ENCODE measurements at regions not wholly inside any gene's neighbourhood (a gene's known extent, or its start where the extent isn't known, plus 50 kb on each side); places are given as distances from the start of the nearest gene placed in this dataset.

- no peak overlapping the region for H3K4me3 ChIP-seq (ENCODE audit: low read length)
- H3K9ac ChIP-seq (ENCODE audit: low read length), result no peak overlapping the region
- DNase-seq, result peak; percentile 19
- H2BK15ac ChIP-seq (replicated peaks; ENCODE audit: low read depth), result no peak overlapping the region
- no peak overlapping the region for H3K18ac ChIP-seq (ENCODE audit: low read length)
- no peak overlapping the region for H2AK5ac ChIP-seq (ENCODE audit: low read length)
- no peaks in the 10 kb centered on the region for H3K27me3 ChIP-seq (ENCODE audit: insufficient read depth, low read length, poor library complexity)
- H3K23ac ChIP-seq (ENCODE audit: low read length), result no peak overlapping the region
- H3K79me2 ChIP-seq (ENCODE audit: control insufficient read depth, insufficient read depth, low read length), result no peaks in the 10 kb centered on the region
- no peak overlapping the region for H3K4ac ChIP-seq (ENCODE audit: low read depth, low read length)
- H3K27ac ChIP-seq (ENCODE audit: low read depth, low read length), result no peak overlapping the region
- H3K4me1 ChIP-seq (ENCODE audit: control insufficient read depth, low read depth, low read length), result no peaks in the 10 kb centered on the region
- no peak overlapping the region for H3K56ac ChIP-seq (ENCODE audit: low read length)
- WGBS (ENCODE audit: extremely low coverage, insufficient coverage, low lambda C conversion rate), result no CpG with 5 or more reads among the region's 5 CpGs
- H4K5ac ChIP-seq (ENCODE audit: low read length), result no peak overlapping the region
- H3K4me2 ChIP-seq (ENCODE audit: low read length), result no peak overlapping the region
- H2BK120ac ChIP-seq (ENCODE audit: low read depth, low read length), result no peak overlapping the region
- no peak overlapping the region for H4K8ac ChIP-seq (ENCODE audit: low read depth, low read length)
- H2BK5ac ChIP-seq (ENCODE audit: low read length), result no peak overlapping the region
- no peaks in the 10 kb centered on the region for H3K36me3 ChIP-seq (ENCODE audit: control insufficient read depth, insufficient read depth, low read length)
- no peaks in the 10 kb centered on the region for H3K79me1 ChIP-seq (ENCODE audit: low read length)
These were observed 82.2 kb upstream of the GRK3 start for GRCh38 chr22:25482091-25482760.

GRCh38 chr22:25482868-25483639 is 81.4 kb upstream of the GRK3 start:
- no peaks in the 10 kb centered on the region for H3K79me1 ChIP-seq (ENCODE audit: low read length)
- no peaks in the 10 kb centered on the region for H3K27me3 ChIP-seq (ENCODE audit: insufficient read depth, low read length, poor library complexity)
- no peak overlapping the region for H2BK15ac ChIP-seq (replicated peaks; ENCODE audit: low read depth)
- H3K79me2 ChIP-seq (ENCODE audit: control insufficient read depth, insufficient read depth, low read length), result no peaks in the 10 kb centered on the region
- H4K8ac ChIP-seq (ENCODE audit: low read depth, low read length), result no peak overlapping the region
- no peak overlapping the region for H3K18ac ChIP-seq (ENCODE audit: low read length)
- H3K9ac ChIP-seq (ENCODE audit: low read length), result no peak overlapping the region
- H3K27ac ChIP-seq (ENCODE audit: low read depth, low read length), result no peak overlapping the region
- H3K56ac ChIP-seq (ENCODE audit: low read length), result no peak overlapping the region
- WGBS (ENCODE audit: extremely low coverage, insufficient coverage, low lambda C conversion rate), result no CpG with 5 or more reads among the region's 3 CpGs
- no peak overlapping the region for H3K4me3 ChIP-seq (ENCODE audit: low read length)
- no peak overlapping the region for H3K4me2 ChIP-seq (ENCODE audit: low read length)
- H4K5ac ChIP-seq (ENCODE audit: low read length), result no peak overlapping the region
- H2AK5ac ChIP-seq (ENCODE audit: low read length), result no peak overlapping the region
- H2BK120ac ChIP-seq (ENCODE audit: low read depth, low read length), result no peak overlapping the region
- H3K4me1 ChIP-seq (ENCODE audit: control insufficient read depth, low read depth, low read length), result no peaks in the 10 kb centered on the region
- no peak for DNase-seq
- no peaks in the 10 kb centered on the region for H3K36me3 ChIP-seq (ENCODE audit: control insufficient read depth, insufficient read depth, low read length)
- H2BK5ac ChIP-seq (ENCODE audit: low read length), result no peak overlapping the region
- H3K4ac ChIP-seq (ENCODE audit: low read depth, low read length), result no peak overlapping the region
- no peak overlapping the region for H3K23ac ChIP-seq (ENCODE audit: low read length)

- Histone ChIP-seq H3K4me2 (ENCODE audit: low read length) (no peak overlapping the region), H4K8ac (ENCODE audit: low read depth, low read length) (no peak overlapping the region), H3K4me1 (ENCODE audit: control insufficient read depth, low read depth, low read length) (no peaks in the 10 kb centered on the region), H3K4me3 (ENCODE audit: low read length) (no peak overlapping the region), H3K56ac (ENCODE audit: low read length) (no peak overlapping the region), H3K79me1 (ENCODE audit: low read length) (no peaks in the 10 kb centered on the region), H3K9ac (ENCODE audit: low read length) (no peak overlapping the region), H3K27ac (ENCODE audit: low read depth, low read length) (no peak overlapping the region), H3K79me2 (ENCODE audit: control insufficient read depth, insufficient read depth, low read length) (no peaks in the 10 kb centered on the region), H3K18ac (ENCODE audit: low read length) (no peak overlapping the region), H3K27me3 (ENCODE audit: insufficient read depth, low read length, poor library complexity) (no peaks in the 10 kb centered on the region), H2BK15ac (replicated peaks; ENCODE audit: low read depth) (no peak overlapping the region), H2AK5ac (ENCODE audit: low read length) (no peak overlapping the region), H2BK120ac (ENCODE audit: low read depth, low read length) (no peak overlapping the region), H3K36me3 (ENCODE audit: control insufficient read depth, insufficient read depth, low read length) (no peaks in the 10 kb centered on the region), H3K4ac (ENCODE audit: low read depth, low read length) (no peak overlapping the region), H2BK5ac (ENCODE audit: low read length) (no peak overlapping the region), H3K23ac (ENCODE audit: low read length) (no peak overlapping the region), H4K5ac (ENCODE audit: low read length) (no peak overlapping the region)
- no peak for DNase-seq
- WGBS (ENCODE audit: extremely low coverage, insufficient coverage, low lambda C conversion rate), result no CpG with 5 or more reads among the region's 1 CpG
These were observed 80.5 kb upstream of the GRK3 start for GRCh38 chr22:25483931-25484330.

- H3K23ac ChIP-seq (ENCODE audit: low read length), result no peak overlapping the region
- H3K27ac ChIP-seq (ENCODE audit: low read depth, low read length), result no peak overlapping the region
- no peak overlapping the region for H3K18ac ChIP-seq (ENCODE audit: low read length)
- H2BK15ac ChIP-seq (replicated peaks; ENCODE audit: low read depth), result no peak overlapping the region
- no peak overlapping the region for H4K5ac ChIP-seq (ENCODE audit: low read length)
- no peak overlapping the region for H3K9ac ChIP-seq (ENCODE audit: low read length)
- H3K4me1 ChIP-seq (ENCODE audit: control insufficient read depth, low read depth, low read length), result no peaks in the 10 kb centered on the region
- no peaks in the 10 kb centered on the region for H3K79me1 ChIP-seq (ENCODE audit: low read length)
- no peak overlapping the region for H3K4ac ChIP-seq (ENCODE audit: low read depth, low read length)
- no peak overlapping the region for H4K8ac ChIP-seq (ENCODE audit: low read depth, low read length)
- no peak overlapping the region for H2BK5ac ChIP-seq (ENCODE audit: low read length)
- no peak overlapping the region for H3K4me3 ChIP-seq (ENCODE audit: low read length)
- H3K36me3 ChIP-seq (ENCODE audit: control insufficient read depth, insufficient read depth, low read length), result no peaks in the 10 kb centered on the region
- WGBS (ENCODE audit: extremely low coverage, insufficient coverage, low lambda C conversion rate), result no CpG with 5 or more reads among the region's 3 CpGs
- no peak overlapping the region for H2AK5ac ChIP-seq (ENCODE audit: low read length)
- H3K56ac ChIP-seq (ENCODE audit: low read length), result no peak overlapping the region
- no peaks in the 10 kb centered on the region for H3K27me3 ChIP-seq (ENCODE audit: insufficient read depth, low read length, poor library complexity)
- no peak overlapping the region for H2BK120ac ChIP-seq (ENCODE audit: low read depth, low read length)
- no peak for DNase-seq
- no peak overlapping the region for H3K4me2 ChIP-seq (ENCODE audit: low read length)
- no peaks in the 10 kb centered on the region for H3K79me2 ChIP-seq (ENCODE audit: control insufficient read depth, insufficient read depth, low read length)
These were observed 79.8 kb upstream of the GRK3 start for GRCh38 chr22:25484521-25485315.

- Histone ChIP-seq H3K36me3 (ENCODE audit: control insufficient read depth, insufficient read depth, low read length) (no peaks in the 10 kb centered on the region), H4K8ac (ENCODE audit: low read depth, low read length) (no peak overlapping the region)
- WGBS (ENCODE audit: extremely low coverage, insufficient coverage, low lambda C conversion rate), result no CpG with 5 or more reads among the region's 7 CpGs
These were observed 78.6 kb upstream of the GRK3 start for GRCh38 chr22:25485626-25486545.

More at GRCh38 chr22:25485626-25486545, 78.6 kb upstream of the GRK3 start:
- H3K27ac ChIP-seq (ENCODE audit: low read depth, low read length), result no peak overlapping the region
- no peak overlapping the region for H3K23ac ChIP-seq (ENCODE audit: low read length)
- no peak overlapping the region for H2BK5ac ChIP-seq (ENCODE audit: low read length)
- no peak overlapping the region for H3K56ac ChIP-seq (ENCODE audit: low read length)
- no peak overlapping the region for H4K5ac ChIP-seq (ENCODE audit: low read length)
- no peak overlapping the region for H3K18ac ChIP-seq (ENCODE audit: low read length)
- H3K4me3 ChIP-seq (ENCODE audit: low read length), result no peak overlapping the region
- no peaks in the 10 kb centered on the region for H3K27me3 ChIP-seq (ENCODE audit: insufficient read depth, low read length, poor library complexity)
- H3K9ac ChIP-seq (ENCODE audit: low read length), result no peak overlapping the region
- no peak overlapping the region for H2AK5ac ChIP-seq (ENCODE audit: low read length)
- H3K4me1 ChIP-seq (ENCODE audit: control insufficient read depth, low read depth, low read length), result no peaks in the 10 kb centered on the region
- DNase-seq, result no peak
- H3K4me2 ChIP-seq (ENCODE audit: low read length), result no peak overlapping the region
- no peaks in the 10 kb centered on the region for H3K79me2 ChIP-seq (ENCODE audit: control insufficient read depth, insufficient read depth, low read length)
- H3K4ac ChIP-seq (ENCODE audit: low read depth, low read length), result no peak overlapping the region
- H2BK15ac ChIP-seq (replicated peaks; ENCODE audit: low read depth), result no peak overlapping the region
- no peak overlapping the region for H2BK120ac ChIP-seq (ENCODE audit: low read depth, low read length)
- no peaks in the 10 kb centered on the region for H3K79me1 ChIP-seq (ENCODE audit: low read length)
